BLaER1 (cell line): ENCODE measurements at regions not wholly inside any gene's neighbourhood (a gene's known extent, or its start where the extent isn't known, plus 50 kb on each side); places are given as distances from the start of the nearest gene placed in this dataset.

ENCODE experiments used
- H3K27ac ChIP-seq: shearing (Covaris generic); formaldehyde crosslinking; 2 replicates; pipeline ENCODE4 v1.8.1; 2022
- H3K27me3 ChIP-seq: shearing (Covaris generic); formaldehyde crosslinking; 2 replicates; pipeline ENCODE4 v1.8.1; 2022
- H3K36me3 ChIP-seq: shearing (Covaris generic); formaldehyde crosslinking; 2 replicates; pipeline ENCODE4 v1.8.1; 2022
- H3K4me1 ChIP-seq: shearing (Covaris generic); formaldehyde crosslinking; 2 replicates; pipeline ENCODE4 v1.8.1; 2022
- H3K4me2 ChIP-seq: shearing (Covaris generic); formaldehyde crosslinking; 2 replicates; pipeline ENCODE4 v1.8.1; 2022
- H3K4me3 ChIP-seq: shearing (Covaris generic); formaldehyde crosslinking; 2 replicates; pipeline ENCODE4 v1.8.1; 2022
- H3K9ac ChIP-seq: shearing (Covaris generic); formaldehyde crosslinking; 2 replicates; pipeline ENCODE4 v1.8.1; 2022
- H3K9me3 ChIP-seq: shearing (Covaris generic); formaldehyde crosslinking; 2 replicates; pipeline ENCODE4 v1.8.1; 2022
- H4K20me1 ChIP-seq: shearing (Covaris generic); formaldehyde crosslinking; 2 replicates; pipeline ENCODE4 v1.8.1; 2022
- Cebpa-rat ChIP-seq: shearing (Covaris generic); IDR thresholded peaks from 2 replicates; pipeline ENCODE4 v1.8.1; 2022

DNA sequence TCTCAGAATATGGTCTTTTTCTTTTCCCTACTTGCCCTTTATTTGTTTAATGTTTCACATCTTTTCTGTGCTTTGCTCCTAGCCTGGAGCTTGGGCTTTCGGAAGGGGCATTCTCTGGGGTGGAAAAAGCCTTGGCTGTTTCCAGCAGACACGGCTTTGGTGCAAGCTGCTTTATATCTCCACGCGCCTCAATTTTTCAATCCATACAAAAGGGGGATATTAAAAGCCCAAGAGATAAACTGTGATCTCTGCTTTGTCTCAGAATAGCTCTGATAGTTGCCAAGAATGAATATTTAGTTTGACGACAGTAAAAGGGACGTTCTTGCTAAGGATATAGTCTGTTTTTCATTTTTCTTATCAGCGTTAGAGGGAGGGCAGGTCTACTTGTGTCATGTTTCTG, 194.0 kb upstream of the KIRREL3 start:
- Histone ChIP-seq H3K27me3 (no peaks in the 10 kb centered on the region), H3K4me1 (no peaks in the 10 kb centered on the region; the same call in 1 of the 2 replicates), H3K9ac (no peak overlapping the region), H3K9me3 (no peaks in the 10 kb centered on the region), H3K4me3 (no peak overlapping the region), H3K27ac (no peak overlapping the region), H3K36me3 (no peaks in the 10 kb centered on the region), H3K4me2 (no peak overlapping the region), H4K20me1 (no peaks in the 10 kb centered on the region)
- TF ChIP-seq Cebpa-rat: no peak

DNA sequence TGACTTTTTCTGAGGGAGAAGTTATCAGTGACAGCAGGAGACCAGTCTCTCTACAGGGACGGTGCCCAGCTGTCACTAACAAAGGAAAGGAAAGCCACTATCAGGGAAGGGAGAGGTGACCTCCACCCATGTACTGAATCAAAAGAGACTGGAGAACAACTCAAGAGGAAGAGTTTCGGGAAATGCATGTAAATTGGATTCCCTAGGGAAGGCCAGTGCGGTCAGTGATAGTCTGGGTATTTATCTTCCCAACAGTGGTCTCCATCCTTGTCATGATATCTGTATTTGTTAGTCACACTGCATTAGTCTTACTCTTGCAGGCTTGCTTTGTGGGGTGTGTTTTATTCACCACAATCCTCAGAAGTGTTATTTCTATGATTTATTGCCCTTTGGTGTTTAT, 193.4 kb upstream of the KIRREL3 start:
- no peaks in the 10 kb centered on the region for H3K27me3 ChIP-seq
- no peaks in the 10 kb centered on the region for H3K9me3 ChIP-seq
- TF ChIP-seq Cebpa-rat: no peak
- no peaks in the 10 kb centered on the region for H3K36me3 ChIP-seq
- H3K27ac ChIP-seq: no peak overlapping the region
- H3K9ac ChIP-seq: no peak overlapping the region
- no peaks in the 10 kb centered on the region; the same call in 1 of the 2 replicates for H3K4me1 ChIP-seq
- 0 out of 2 replicates have a peak overlapping the region, but pooled peaks have one; percentile 12 for H3K4me2 ChIP-seq
- no peak overlapping the region for H3K4me3 ChIP-seq
- H4K20me1 ChIP-seq: no peaks in the 10 kb centered on the region

DNA sequence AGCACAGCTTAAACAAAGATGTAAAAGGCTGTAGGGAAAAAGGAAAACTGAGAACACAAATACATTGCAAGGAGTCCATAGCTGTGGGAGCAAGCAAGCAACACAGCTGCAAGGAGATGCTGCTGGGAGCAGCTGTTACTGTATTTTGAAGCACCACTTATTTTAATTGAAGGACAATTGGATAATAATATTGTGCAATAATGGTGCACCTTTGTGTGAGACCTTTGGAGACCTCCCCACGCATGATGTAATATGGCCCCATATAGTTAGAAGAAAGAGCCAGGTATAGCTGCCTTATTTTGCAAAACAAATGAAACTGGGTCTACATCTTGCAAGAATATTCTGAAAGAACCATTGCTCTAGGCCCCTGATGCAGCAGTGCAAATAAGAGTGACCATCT, 191.1 kb upstream of the KIRREL3 start:
- no peaks in the 10 kb centered on the region; the same call in 1 of the 2 replicates for H3K4me1 ChIP-seq
- TF ChIP-seq Cebpa-rat: peak; percentile 16; the same call in 1 of the 2 replicates
- no peaks in the 10 kb centered on the region for H3K9me3 ChIP-seq

DNA sequence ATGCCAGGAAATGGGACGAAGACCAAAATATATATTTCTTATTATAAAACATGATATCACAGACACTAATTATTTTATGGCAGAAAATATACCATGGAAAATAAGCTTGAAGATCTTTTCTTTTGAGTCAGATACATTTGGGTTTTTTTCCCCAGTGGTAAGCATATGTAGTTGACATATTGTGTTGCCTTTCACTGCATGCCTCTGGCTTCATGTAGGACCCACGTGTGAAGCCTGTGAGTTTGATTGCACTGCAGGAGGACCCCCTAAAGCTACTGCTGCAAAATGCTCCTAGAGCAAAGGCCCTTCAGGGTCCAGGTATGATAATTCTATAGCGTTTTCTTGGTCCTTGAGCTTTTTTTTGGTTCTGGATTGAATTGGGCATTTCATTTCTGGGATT, 190.7 kb upstream of the KIRREL3 start:
- Histone ChIP-seq H3K9me3 (no peaks in the 10 kb centered on the region), H3K4me2 (no peak overlapping the region), H3K4me3 (no peak overlapping the region), H3K4me1 (no peaks in the 10 kb centered on the region; the same call in 1 of the 2 replicates), H3K27ac (no peak overlapping the region), H3K9ac (no peak overlapping the region), H4K20me1 (no peaks in the 10 kb centered on the region), H3K36me3 (no peaks in the 10 kb centered on the region), H3K27me3 (no peaks in the 10 kb centered on the region)
- TF ChIP-seq Cebpa-rat: no peak

More for the DNA sequence above, 191.1 kb upstream of the KIRREL3 start:
- Histone ChIP-seq H4K20me1 (no peaks in the 10 kb centered on the region), H3K27me3 (no peaks in the 10 kb centered on the region), H3K9ac (no peak overlapping the region), H3K4me3 (no peak overlapping the region), H3K4me2 (no peak overlapping the region), H3K27ac (no peak overlapping the region), H3K36me3 (no peaks in the 10 kb centered on the region)

DNA sequence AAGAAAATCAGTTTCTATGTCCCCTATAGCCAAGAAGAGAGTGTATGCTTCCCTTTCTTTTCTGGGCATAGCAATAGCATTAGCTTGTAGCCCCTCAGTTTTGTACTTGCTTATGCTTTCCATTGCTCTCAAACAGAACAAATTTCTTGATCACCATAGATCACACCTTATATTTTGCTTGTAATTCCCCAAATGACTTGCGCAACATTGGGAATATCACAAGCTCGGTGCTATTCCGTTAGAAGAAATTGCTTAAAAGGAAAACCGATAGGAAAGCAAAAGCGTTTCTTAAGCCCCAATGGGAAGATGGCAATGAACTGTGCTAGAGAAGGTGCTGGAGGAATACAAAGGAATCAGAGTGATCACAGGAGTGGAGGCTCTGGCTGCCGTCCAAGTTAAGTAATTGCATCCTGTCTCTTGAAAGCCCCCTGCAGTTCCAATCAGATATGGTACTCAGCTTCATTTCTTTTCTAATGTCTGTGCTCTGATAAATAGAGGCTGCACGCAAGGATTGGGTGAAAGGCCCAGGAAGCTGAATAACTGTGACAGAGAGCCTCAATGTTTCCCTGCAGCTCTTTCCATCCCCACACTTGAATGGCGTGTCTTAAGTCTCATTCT, 182.1 kb upstream of the KIRREL3 start:
- TF ChIP-seq Cebpa-rat: peak; percentile 45; the same call in 1 of the 2 replicates
- no peak overlapping the region for H3K9ac ChIP-seq

GRCh38 chr11:127157225-127157624, 156.7 kb upstream of the KIRREL3 start:
- Histone ChIP-seq H3K4me2 (no peak overlapping the region), H3K9me3 (no peaks in the 10 kb centered on the region), H3K4me3 (no peak overlapping the region), H4K20me1 (no peaks in the 10 kb centered on the region), H3K27ac (no peak overlapping the region), H3K36me3 (no peaks in the 10 kb centered on the region), H3K4me1 (no peaks in the 10 kb centered on the region), H3K27me3 (no peaks in the 10 kb centered on the region), H3K9ac (no peak overlapping the region)
- no peak for TF ChIP-seq Cebpa-rat

More for the DNA sequence above, 182.1 kb upstream of the KIRREL3 start:
- H3K4me3 ChIP-seq: no peak overlapping the region
- no peaks in the 10 kb centered on the region for H3K4me1 ChIP-seq
- H3K36me3 ChIP-seq: no peaks in the 10 kb centered on the region
- H3K27me3 ChIP-seq: no peaks in the 10 kb centered on the region
- no peaks in the 10 kb centered on the region for H4K20me1 ChIP-seq
- H3K4me2 ChIP-seq: no peak overlapping the region
- no peak overlapping the region for H3K27ac ChIP-seq
- H3K9me3 ChIP-seq: no peaks in the 10 kb centered on the region

DNA sequence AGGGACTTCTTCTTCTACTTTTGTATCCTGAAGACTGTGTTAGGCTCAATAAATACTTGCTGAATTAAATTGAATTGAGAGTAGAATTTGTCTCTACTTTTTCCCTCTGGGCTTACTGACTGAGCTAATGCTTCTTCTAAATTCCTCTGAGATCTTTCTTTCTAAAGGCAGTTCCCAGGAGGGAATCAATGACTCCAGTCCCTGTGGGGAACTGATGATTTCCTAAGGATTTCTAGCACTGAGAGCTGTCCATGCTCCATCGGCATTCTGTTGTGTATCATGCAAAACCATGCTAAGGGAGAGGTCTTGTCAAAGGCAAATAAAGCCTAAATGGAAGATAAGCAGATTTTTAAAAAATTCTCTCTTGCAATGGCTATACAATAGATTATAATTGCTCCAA, 148.8 kb upstream of the KIRREL3 start:
- no peak overlapping the region for H3K27ac ChIP-seq
- H4K20me1 ChIP-seq: no peaks in the 10 kb centered on the region
- H3K9ac ChIP-seq: no peak overlapping the region
- H3K4me2 ChIP-seq: no peak overlapping the region
- H3K36me3 ChIP-seq: no peaks in the 10 kb centered on the region
- H3K4me1 ChIP-seq: no peaks in the 10 kb centered on the region
- H3K9me3 ChIP-seq: no peaks in the 10 kb centered on the region
- TF ChIP-seq Cebpa-rat: no peak
- H3K4me3 ChIP-seq: no peak overlapping the region
- H3K27me3 ChIP-seq: no peaks in the 10 kb centered on the region

GRCh38 chr11:127143251-127143650, 142.7 kb upstream of the KIRREL3 start:
- Histone ChIP-seq H3K27me3 (no peaks in the 10 kb centered on the region), H4K20me1 (no peaks in the 10 kb centered on the region), H3K36me3 (no peaks in the 10 kb centered on the region), H3K9me3 (no peaks in the 10 kb centered on the region), H3K9ac (no peak overlapping the region), H3K4me2 (no peak overlapping the region), H3K4me3 (no peak overlapping the region), H3K4me1 (no peaks in the 10 kb centered on the region), H3K27ac (no peak overlapping the region)
- no peak for TF ChIP-seq Cebpa-rat

- TF ChIP-seq Cebpa-rat: no peak
- Histone ChIP-seq H3K4me3 (no peak overlapping the region), H4K20me1 (no peaks in the 10 kb centered on the region), H3K4me2 (no peak overlapping the region), H3K4me1 (no peaks in the 10 kb centered on the region), H3K36me3 (no peaks in the 10 kb centered on the region), H3K27ac (no peak overlapping the region), H3K27me3 (no peaks in the 10 kb centered on the region), H3K9ac (no peak overlapping the region), H3K9me3 (no peaks in the 10 kb centered on the region)
These were observed 138.0 kb upstream of the KIRREL3 start for GRCh38 chr11:127138613-127139012.

DNA sequence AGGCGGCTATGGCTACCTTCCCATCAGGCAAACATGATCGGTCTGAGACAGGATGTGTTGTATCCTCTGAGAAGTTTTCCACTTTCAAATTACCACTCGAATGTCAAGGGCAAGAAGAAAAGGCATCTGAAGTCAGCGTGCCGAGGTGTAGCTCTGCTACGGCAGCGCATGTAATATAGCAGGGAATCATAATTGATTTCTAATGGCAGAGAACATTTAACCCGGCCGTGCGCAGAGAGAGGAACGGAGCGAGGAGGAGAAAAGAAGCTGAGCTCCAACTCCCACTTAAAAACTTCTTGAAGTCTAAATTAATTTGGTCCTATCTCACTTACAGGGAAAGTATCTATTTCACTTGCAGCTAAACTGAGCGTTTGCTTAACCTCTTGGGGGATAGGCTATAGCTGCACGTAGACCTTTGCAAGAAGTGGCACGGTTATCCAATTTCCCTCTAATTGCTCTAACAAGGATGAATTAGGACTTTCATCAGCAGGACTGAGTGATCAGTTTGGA, 137.3 kb upstream of the KIRREL3 start:
- H3K9me3 ChIP-seq: no peaks in the 10 kb centered on the region
- H3K36me3 ChIP-seq: no peaks in the 10 kb centered on the region
- H4K20me1 ChIP-seq: no peaks in the 10 kb centered on the region
- no peak overlapping the region for H3K4me2 ChIP-seq
- H3K9ac ChIP-seq: no peak overlapping the region
- H3K4me3 ChIP-seq: no peak overlapping the region
- H3K27me3 ChIP-seq: no peaks in the 10 kb centered on the region
- TF ChIP-seq Cebpa-rat: no peak
- H3K27ac ChIP-seq: no peak overlapping the region
- H3K4me1 ChIP-seq: no peaks in the 10 kb centered on the region
